Retina (tissue), 1 donor: ENCODE measurements at regions not wholly inside any gene's neighbourhood (a gene's known extent, or its start where the extent isn't known, plus 50 kb on each side); places are given as distances from the start of the nearest gene placed in this dataset.
A peak's percentile ranks its signal among the peaks of the same experiment; 100 is the strongest.

Experiments used
- DNase-seq: peaks from one replicate; pipeline ENCODE4 v3.0.0-alpha.2; 2016

GRCh38 chr17:63134867-63135266, 168.8 kb downstream of the TANC2 start:
- no peak for DNase-seq

- no peak for DNase-seq
Measured at GRCh38 chr17:63136369-63137012, 170.5 kb downstream of the TANC2 start.

GRCh38 chr17:63137163-63137562, 171.1 kb downstream of the TANC2 start:
- DNase-seq = no peak

DNA sequence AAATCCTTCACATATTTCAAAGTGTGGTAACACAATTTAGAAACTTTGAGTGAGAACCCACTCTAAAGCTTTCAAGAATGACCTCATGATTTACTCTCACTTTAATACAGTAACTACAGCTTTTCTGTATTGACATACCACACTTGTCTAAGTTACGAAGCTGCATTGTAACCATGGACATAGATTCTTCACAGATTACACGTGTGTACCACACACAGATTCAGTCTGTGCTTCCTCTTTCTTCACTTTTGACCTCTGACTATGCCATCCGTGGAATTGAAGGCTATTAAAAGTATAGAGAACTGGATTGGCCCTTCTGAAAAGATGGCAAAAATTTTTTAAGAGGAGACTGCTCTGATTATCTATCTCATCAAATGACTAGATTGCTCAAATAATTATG, 172.7 kb downstream of the TANC2 start:
- no peak for DNase-seq

- DNase-seq = no peak
Measured at GRCh38 chr17:63139356-63139755, 173.3 kb downstream of the TANC2 start.

GRCh38 chr17:63140255-63140654, 174.2 kb downstream of the TANC2 start:
- no peak for DNase-seq

DNA sequence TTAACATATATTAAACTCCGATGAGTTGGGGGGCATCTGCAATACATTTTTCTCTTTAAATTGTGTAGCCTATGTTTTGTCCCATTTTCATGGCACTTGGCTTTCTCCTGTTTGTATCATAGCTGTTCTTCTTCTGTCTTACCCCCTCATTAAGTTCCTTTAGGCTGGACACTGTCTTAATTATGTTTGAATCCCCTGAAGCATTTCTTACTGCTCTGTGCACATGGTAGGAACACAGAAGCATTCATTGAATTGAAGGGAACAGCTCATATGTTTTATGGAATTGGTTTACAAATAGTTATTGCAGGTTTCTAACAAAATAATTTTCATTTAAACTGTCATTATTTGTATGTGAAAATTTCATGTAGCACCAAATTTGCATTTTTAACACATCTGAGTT, 176.8 kb downstream of the TANC2 start:
- no peak for DNase-seq

- no peak for DNase-seq
Measured at GRCh38 chr17:63150490-63150889, 184.5 kb downstream of the TANC2 start.

DNA sequence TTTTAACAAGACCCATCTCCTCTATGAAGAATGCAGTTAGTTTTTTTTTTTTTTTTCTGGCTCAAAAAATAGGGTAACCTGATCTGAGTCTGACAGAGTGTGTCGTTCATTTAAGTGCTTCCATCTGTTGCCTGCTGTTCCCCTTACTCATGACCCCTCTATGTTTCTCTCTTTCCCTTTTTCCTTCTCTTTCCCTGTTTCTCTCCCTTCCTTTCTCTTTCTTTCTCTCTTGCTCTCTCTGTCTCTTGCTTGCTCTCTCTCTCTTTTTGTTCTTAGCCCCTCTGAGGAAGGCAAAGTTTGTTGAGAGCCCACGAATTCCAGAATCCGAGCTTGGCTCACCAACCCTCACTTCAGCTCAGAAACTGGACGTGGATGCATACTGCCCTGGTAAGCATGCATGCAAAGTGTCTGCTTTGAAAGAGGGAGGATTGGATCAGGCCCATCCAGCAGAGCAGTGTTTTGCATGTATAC, 185.0 kb downstream of the TANC2 start:
- DNase-seq = peak; percentile 29

DNA sequence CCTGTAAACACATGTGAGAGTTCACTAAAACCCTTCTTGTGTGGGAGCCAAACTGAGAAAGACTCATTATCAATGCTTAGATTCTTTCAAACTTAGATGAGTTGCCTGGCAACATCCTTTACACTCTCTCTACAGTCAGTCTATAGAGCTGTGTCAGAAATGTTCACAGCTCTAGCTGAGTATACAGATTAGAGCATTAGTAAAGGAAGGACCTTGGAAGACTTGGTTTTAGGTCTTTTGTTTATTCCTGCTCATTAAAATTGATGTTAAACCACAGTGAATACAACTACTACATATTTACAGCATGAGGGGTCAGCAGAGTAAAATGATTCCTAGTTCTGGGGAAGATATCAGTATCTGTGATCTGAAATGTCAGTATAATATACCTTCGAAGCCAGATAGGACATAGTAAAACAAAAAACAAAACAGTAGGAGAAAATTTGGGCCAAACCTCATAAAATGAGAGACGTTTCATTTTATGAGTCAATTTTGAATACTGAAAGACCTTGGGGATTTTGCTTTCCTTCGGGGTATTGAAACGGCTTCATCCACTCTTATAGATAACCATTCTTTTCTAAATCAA, 186.0 kb downstream of the TANC2 start:
- no peak for DNase-seq

- no peak for DNase-seq
Measured at GRCh38 chr17:63153488-63153887, 187.5 kb downstream of the TANC2 start.

DNA sequence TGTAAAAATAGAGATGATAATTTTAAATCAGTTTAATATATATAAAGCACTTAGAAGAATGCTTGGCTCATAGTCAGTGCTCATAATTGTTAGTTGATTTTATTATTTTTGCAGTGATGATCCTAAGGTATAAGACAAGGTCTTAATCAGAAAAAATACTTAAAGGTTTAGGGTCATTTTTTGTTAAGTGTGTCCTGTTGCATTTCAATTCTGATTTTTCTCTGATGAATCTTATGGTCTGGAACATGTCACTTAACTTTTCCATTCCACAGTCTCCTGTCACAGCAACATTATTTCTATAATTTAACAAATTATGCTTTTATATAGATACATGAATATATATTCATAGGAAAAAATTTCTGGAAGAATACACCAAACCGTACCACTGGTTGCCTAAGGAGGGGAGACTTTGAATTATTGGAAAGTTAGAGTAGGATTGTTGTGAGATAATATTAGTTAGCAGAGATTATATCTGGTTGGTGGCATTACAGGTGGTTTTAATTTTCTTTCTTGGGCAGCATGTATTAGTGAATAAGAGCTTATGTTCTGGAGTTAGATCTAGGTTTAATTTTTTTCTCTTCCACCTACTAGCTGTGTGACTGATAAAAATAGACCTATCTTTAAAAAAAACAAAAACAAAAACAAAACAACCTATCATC, 188.7 kb downstream of the TANC2 start:
- DNase-seq = no peak

DNA sequence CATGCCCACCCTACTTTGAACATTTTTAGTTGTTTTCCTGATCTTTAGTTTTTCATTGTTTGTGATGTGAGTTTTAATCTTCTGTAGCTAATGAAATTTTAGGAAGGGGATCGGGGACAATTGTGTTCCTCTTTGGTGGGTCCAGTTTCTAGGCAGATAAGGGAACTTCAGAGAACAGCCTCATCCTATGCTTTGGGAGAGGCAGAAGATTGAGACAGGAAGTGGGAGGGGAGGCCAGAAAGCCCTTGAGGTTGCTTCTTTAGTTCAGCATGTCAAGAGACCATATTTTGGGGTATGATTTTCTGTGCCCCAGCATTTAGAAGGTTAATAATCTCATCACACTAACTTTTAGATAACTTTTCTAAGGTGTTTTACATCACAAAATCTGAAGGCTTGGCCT, 191.0 kb downstream of the TANC2 start:
- DNase-seq = no peak

GRCh38 chr17:63162406-63163157, 196.5 kb downstream of the TANC2 start:
- DNase-seq = no peak

DNA sequence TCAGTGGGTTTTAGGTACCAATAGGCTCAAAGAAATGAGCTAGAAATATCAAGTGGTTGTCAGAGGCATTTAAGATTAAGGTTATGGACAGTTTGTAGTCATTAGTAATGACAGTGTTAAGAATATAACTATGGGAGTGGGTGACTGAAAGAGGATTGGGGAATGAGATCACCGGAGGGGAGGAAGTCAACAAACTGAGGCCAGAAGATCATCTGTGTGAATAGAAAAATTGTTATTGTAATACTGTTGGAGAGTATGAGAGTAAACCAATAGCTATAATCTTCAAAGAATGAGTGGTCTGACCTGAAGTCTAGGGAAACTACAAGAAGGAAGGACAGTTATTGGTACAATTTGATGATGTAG, 197.1 kb downstream of the TANC2 start:
- no peak for DNase-seq

GRCh38 chr17:63165400-63165799, 199.4 kb downstream of the TANC2 start:
- no peak for DNase-seq

DNA sequence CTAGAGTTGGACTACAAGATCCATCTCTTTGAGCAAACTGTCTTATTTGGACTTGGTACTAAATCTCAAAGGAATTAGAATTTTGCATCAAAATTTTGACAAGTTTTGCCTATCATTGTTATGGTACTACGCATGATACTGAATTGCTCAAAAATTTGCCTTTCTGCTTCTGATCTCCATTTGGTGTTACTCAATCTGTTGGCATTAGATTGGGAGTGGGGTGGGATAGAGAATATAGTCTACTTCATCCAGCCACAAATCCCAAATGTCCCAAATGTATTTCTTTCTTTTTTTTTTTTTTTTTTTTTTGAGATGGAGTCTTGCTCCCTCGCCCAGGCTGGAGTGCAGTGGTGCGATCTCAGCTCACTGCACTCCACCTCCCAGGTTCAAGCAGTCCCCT, 204.8 kb downstream of the TANC2 start:
- no peak for DNase-seq

DNA sequence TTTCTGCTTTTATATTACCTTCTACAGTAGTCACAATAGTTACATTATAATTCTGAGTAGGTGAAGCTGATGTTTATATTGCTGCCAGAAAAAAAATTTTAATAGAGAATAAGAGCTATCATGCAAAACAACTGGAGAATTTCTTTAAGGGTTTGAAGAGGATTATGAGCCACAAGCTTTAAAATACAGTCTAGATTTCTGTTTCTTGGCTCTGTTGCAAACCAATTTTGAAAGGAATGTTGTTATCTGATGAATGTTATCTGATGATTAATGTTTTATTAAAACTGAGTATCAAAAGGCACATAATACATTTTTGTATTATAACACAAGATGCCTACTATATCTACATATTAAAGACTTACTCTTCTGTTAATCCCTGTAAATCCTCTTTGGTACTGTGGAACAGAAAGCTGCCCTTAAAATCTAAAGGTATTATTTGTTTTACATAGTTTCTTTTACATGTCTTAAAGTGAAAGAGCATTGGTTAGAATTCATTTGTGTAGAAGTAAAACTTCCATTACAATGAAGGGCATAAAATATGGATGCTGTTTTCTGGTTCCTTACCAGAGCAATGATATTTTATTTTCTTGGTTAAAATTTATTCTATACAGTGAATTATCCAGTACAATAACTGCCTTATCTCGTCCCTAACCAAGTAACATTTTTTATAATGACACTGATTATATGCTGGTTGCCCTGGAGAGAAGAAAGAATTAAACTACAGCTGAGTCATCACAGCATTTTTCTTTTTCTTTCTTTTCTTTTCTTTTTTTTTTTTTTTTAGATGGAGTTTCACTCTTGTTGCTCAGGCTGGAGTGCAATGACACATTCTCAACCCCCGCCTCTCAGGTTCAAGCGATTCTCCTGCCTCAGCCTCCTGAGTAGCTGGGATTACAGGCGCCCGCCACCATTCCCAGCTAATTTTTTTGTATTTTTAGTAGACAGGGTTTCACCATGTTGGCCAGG, 205.7 kb downstream of the TANC2 start:
- no peak for DNase-seq

- no peak for DNase-seq
Measured at GRCh38 chr17:63173450-63173849, 207.4 kb downstream of the TANC2 start.

DNA sequence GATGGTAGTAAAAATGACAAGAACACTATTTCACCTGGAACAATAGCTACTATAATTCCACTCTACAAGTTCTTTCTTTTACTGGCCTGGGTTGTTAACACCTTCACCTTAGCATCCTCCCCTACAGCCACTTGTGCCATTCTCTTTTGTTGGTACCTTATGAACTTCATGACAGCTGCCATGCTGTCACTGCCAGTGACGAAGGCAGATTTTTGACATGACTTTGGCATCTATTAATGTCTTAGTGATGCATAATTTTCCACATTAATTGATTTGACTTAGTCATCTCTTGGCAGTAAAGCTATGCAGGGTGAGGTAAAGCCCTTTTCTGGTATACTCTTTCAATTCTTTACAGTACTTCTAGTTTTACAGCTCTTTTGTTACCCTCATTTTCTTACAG, 207.9 kb downstream of the TANC2 start:
- DNase-seq = no peak

- DNase-seq = no peak
Measured at GRCh38 chr17:63178530-63178929, 212.5 kb downstream of the TANC2 start.

DNA sequence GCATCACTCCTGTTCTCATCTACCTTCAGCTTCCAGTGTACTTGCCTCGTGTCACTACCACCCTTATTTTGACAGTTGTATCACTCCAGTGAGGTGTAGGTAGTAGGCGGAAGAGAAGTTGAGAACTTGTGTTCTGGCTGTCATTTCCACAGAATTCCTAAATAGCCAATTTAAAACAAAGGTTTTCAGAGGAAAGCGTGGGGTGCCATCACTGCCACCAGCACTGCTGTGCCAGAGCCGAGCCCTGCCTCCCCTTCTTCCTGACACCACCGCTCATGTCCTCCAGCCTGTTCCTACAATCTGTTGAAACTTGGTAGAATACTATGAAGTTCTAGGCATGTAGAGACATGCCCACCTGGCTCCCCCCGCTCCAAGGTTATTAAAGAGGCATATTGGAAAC, 215.8 kb downstream of the TANC2 start:
- no peak for DNase-seq

DNA sequence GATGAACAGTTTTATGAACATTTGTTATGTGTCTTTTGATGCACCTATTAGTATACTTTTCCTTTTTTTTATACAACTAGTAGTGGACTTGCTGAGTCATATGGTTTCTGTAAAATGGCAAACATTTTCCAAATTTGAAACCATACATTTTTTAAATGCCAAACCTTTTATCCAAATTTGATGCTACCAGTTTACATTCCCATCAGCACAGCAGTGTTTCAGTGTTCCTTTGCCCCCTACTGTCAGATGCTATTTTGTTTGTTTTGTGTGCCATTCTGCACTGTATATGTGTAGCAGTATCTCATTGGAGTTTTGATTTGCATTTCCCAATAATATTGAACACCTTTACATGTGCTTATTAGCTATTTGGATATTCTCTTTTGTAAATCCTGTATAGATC, 219.4 kb downstream of the TANC2 start:
- no peak for DNase-seq
